HepG2 (cell line): ENCODE measurements at regions not wholly inside any gene's neighbourhood (a gene's known extent, or its start where the extent isn't known, plus 50 kb on each side); places are given as distances from the start of the nearest gene placed in this dataset.

Source experiments
- FOXM1 ChIP-seq: sonication (generic); formaldehyde crosslinking; IDR thresholded peaks from 2 replicates; pipeline ENCODE4 v1.5.0; 2020; ENCODE audit warnings: missing genetic modification reagents
- HMGA1 ChIP-seq: sonication (generic); formaldehyde crosslinking; conservative IDR thresholded peaks from 2 replicates; pipeline ENCODE4 v1.4.0; 2020; ENCODE audit warnings: missing genetic modification reagents
- HNRNPL ChIP-seq: fragments of 200-400 bp; formaldehyde crosslinking; IDR thresholded peaks from 2 replicates; pipeline ENCODE4 v1.6.1; 2017; ENCODE audit warnings: mild to moderate bottlenecking, low read depth, low read length
- HOXA3 ChIP-seq: sonication (generic); formaldehyde crosslinking; IDR thresholded peaks from 2 replicates; pipeline ENCODE4 v1.5.0; 2020; ENCODE audit warnings: missing genetic modification reagents
- JDP2 ChIP-seq: sonication (generic); formaldehyde crosslinking; IDR thresholded peaks from 2 replicates; pipeline ENCODE4 v1.8.1; 2022; ENCODE audit warnings: missing genetic modification reagents, borderline replicate concordance
- LRRFIP1 ChIP-seq: sonication (generic); formaldehyde crosslinking; conservative IDR thresholded peaks from 2 replicates; pipeline ENCODE4 v1.4.0; 2020; ENCODE audit warnings: missing genetic modification reagents
- MEF2D ChIP-seq: sonication (generic); formaldehyde crosslinking; IDR thresholded peaks from 2 replicates; pipeline ENCODE4 v1.5.1; 2020; ENCODE audit warnings: mild to moderate bottlenecking, missing genetic modification reagents
- MTERF4 ChIP-seq: sonication (generic); formaldehyde crosslinking; IDR thresholded peaks from 2 replicates; pipeline ENCODE4 v1.8.0; 2023; ENCODE audit warnings: mild to moderate bottlenecking, missing genetic modification reagents
- RELA ChIP-seq: sonication (generic); formaldehyde crosslinking; IDR thresholded peaks from 2 replicates; pipeline ENCODE4 v1.4.0; 2020; ENCODE audit warnings: missing genetic modification reagents
- REPIN1 ChIP-seq: sonication (generic); formaldehyde crosslinking; IDR thresholded peaks from 2 replicates; pipeline ENCODE4 v1.8.0; 2022; ENCODE audit warnings: missing genetic modification reagents, low read depth, mild to moderate bottlenecking, borderline replicate concordance
- TSC22D2 ChIP-seq: sonication (generic); formaldehyde crosslinking; IDR thresholded peaks from 2 replicates; pipeline ENCODE4 v1.5.1; 2020; ENCODE audit warnings: missing genetic modification reagents, mild to moderate bottlenecking, borderline replicate concordance
- ZBTB7B ChIP-seq: sonication (generic); formaldehyde crosslinking; IDR thresholded peaks from 2 replicates; pipeline ENCODE4 v1.4.0; 2020; ENCODE audit warnings: missing genetic modification reagents
- ZFP1 ChIP-seq: IDR thresholded peaks from 2 replicates; pipeline ENCODE4 v1.6.1; 2016
- ZNF12 ChIP-seq: sonication (generic); formaldehyde crosslinking; IDR thresholded peaks from 2 replicates; pipeline ENCODE4 v1.5.0; 2020; ENCODE audit warnings: missing genetic modification reagents
- ZNF160 ChIP-seq: sonication (generic); formaldehyde crosslinking; IDR thresholded peaks from 2 replicates; pipeline ENCODE4 v1.8.0; 2022; ENCODE audit warnings: mild to moderate bottlenecking, inconsistent platforms, missing genetic modification reagents
- ZNF33B ChIP-seq: sonication (generic); formaldehyde crosslinking; IDR thresholded peaks from 2 replicates; pipeline ENCODE4 v1.5.1; 2020; ENCODE audit warnings: mild to moderate bottlenecking, missing genetic modification reagents
- ZNF510 ChIP-seq: sonication (generic); formaldehyde crosslinking; IDR thresholded peaks from 2 replicates; pipeline ENCODE4 v1.4.0; 2020; ENCODE audit warnings: low read depth, mild to moderate bottlenecking, missing genetic modification reagents
- ZNF574 ChIP-seq: sonication (generic); formaldehyde crosslinking; IDR thresholded peaks from 2 replicates; pipeline ENCODE4 v1.4.0; 2020; ENCODE audit warnings: missing genetic modification reagents
- ZNF761 ChIP-seq: sonication (generic); formaldehyde crosslinking; conservative IDR thresholded peaks from 2 replicates; pipeline ENCODE4 v1.4.0; 2020; ENCODE audit warnings: mild to moderate bottlenecking, missing genetic modification reagents
- TF ChIP-seq, protein P1 (sequence below): sonication (generic); formaldehyde crosslinking; IDR thresholded peaks from 2 replicates; pipeline ENCODE4 v1.8.1; 2022; ENCODE audit warnings: mild to moderate bottlenecking, missing genetic modification reagents
- TF ChIP-seq, protein P2 (sequence below): sonication (generic); formaldehyde crosslinking; IDR thresholded peaks from 2 replicates; pipeline ENCODE4 v1.8.0; 2022; ENCODE audit warnings: mild to moderate bottlenecking, missing genetic modification reagents; ENCODE audit not compliant: insufficient replicate concordance

DNA sequence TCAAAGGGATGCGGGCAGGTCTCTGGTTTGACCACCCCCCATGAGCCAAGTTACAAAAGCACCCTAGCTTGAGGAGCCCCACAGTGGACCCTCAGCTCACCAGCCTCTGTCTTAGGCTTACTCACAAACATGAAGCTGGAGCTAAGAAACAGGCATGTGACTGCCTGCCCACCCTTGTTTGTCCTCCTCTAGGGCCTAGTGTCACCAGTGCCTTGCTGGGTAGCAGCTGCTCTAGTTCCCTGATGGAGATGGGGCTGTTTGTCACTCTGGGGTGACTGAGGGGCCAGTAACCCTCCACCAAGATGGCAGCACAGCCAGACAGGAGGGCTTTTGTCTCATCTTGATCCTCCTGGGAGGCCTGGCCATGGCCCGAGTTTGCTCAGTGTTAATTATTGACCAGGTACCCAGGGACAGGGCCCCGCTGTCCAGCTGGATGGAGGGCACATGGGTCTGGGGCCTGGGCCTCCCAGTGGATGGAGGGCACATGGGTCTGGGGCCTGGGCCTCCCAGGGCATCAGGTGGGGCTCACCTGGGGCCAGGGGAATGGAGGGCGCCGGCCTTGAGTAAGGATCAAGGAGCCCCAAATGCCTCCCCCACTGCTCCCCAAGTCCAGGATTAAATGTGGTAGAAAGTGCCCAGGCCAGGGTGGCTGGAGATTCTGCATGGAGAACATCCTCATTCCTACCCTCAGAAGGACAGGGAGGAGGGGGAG is 185.9 kb upstream of the HAAO start (continued):
- TF ChIP-seq JDP2 (CRISPR knock-in tag), result no peak
- 0 out of 2 replicates have a peak, but pooled peaks have one; percentile 94 for TF ChIP-seq TSC22D2 (CRISPR knock-in tag)
- TF ChIP-seq, protein P1, sequence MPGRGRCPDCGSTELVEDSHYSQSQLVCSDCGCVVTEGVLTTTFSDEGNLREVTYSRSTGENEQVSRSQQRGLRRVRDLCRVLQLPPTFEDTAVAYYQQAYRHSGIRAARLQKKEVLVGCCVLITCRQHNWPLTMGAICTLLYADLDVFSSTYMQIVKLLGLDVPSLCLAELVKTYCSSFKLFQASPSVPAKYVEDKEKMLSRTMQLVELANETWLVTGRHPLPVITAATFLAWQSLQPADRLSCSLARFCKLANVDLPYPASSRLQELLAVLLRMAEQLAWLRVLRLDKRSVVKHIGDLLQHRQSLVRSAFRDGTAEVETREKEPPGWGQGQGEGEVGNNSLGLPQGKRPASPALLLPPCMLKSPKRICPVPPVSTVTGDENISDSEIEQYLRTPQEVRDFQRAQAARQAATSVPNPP (CRISPR knock-in tag), result no peak; the same call in 1 of the 2 replicates
- TF ChIP-seq MEF2D (CRISPR knock-in tag), result peak; percentile 94
- TF ChIP-seq ZBTB7B (CRISPR knock-in tag), result peak; percentile 99
- no peak for TF ChIP-seq LRRFIP1
- peak; percentile 94; the same call in 1 of the 2 replicates for TF ChIP-seq MTERF4 (CRISPR knock-in tag)
- peak; percentile 75; the same call in 1 of the 2 replicates for TF ChIP-seq RELA (CRISPR knock-in tag)
- TF ChIP-seq HMGA1 (CRISPR knock-in tag), result no peak
- TF ChIP-seq, protein P2, sequence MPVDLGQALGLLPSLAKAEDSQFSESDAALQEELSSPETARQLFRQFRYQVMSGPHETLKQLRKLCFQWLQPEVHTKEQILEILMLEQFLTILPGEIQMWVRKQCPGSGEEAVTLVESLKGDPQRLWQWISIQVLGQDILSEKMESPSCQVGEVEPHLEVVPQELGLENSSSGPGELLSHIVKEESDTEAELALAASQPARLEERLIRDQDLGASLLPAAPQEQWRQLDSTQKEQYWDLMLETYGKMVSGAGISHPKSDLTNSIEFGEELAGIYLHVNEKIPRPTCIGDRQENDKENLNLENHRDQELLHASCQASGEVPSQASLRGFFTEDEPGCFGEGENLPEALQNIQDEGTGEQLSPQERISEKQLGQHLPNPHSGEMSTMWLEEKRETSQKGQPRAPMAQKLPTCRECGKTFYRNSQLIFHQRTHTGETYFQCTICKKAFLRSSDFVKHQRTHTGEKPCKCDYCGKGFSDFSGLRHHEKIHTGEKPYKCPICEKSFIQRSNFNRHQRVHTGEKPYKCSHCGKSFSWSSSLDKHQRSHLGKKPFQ (CRISPR knock-in tag), result peak; percentile 47
- peak; percentile 47 for TF ChIP-seq ZNF160
- peak; percentile 62 for TF ChIP-seq ZFP1 (CRISPR knock-in tag)
- no peak for TF ChIP-seq FOXM1
- no peak; the same call in 1 of the 2 replicates for TF ChIP-seq REPIN1 (CRISPR knock-in tag)
- peak; percentile 97 for TF ChIP-seq HOXA3 (CRISPR knock-in tag)
- peak; percentile 93 for TF ChIP-seq ZNF574 (CRISPR knock-in tag)
- TF ChIP-seq ZNF761 (CRISPR knock-in tag), result peak; percentile 95
- TF ChIP-seq ZNF510, result peak; percentile 85
- TF ChIP-seq ZNF12 (CRISPR knock-in tag), result no peak; the same call in 1 of the 2 replicates
- TF ChIP-seq HNRNPL, result peak; percentile 99
- peak; percentile 80 for TF ChIP-seq ZNF33B (CRISPR knock-in tag)
